ENCODE measurements at regions not wholly inside any gene's neighbourhood (a gene's known extent, or its start where the extent isn't known, plus 50 kb on each side); places are given as distances from the start of the nearest gene placed in this dataset.

- TF ChIP-seq, protein P1, sequence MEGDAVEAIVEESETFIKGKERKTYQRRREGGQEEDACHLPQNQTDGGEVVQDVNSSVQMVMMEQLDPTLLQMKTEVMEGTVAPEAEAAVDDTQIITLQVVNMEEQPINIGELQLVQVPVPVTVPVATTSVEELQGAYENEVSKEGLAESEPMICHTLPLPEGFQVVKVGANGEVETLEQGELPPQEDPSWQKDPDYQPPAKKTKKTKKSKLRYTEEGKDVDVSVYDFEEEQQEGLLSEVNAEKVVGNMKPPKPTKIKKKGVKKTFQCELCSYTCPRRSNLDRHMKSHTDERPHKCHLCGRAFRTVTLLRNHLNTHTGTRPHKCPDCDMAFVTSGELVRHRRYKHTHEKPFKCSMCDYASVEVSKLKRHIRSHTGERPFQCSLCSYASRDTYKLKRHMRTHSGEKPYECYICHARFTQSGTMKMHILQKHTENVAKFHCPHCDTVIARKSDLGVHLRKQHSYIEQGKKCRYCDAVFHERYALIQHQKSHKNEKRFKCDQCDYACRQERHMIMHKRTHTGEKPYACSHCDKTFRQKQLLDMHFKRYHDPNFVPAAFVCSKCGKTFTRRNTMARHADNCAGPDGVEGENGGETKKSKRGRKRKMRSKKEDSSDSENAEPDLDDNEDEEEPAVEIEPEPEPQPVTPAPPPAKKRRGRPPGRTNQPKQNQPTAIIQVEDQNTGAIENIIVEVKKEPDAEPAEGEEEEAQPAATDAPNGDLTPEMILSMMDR (IDR thresholded peaks at IDR 0.05 in 4 of 5, conservative IDR thresholded peaks at IDR 0.05 in 1 of 5): no peak
- no peak for TF ChIP-seq POLR2A (IDR thresholded peaks at IDR 0.05)
Measured at GRCh38 chr16:7185689-7186088, 147.0 kb upstream of the RBFOX1 start.
